Nephron progenitor cell (in vitro differentiated cells): ENCODE measurements at regions not wholly inside any gene's neighbourhood (a gene's known extent, or its start where the extent isn't known, plus 50 kb on each side); places are given as distances from the start of the nearest gene placed in this dataset.

Experiments
- DNase-seq: peaks from one replicate; pipeline ENCODE4 v3.0.0; 2021
- H3K27ac Mint-ChIP-seq: 2 replicates; pipeline ENCODE4 v1.8.0; 2021; ENCODE audit warnings: mild to moderate bottlenecking, moderate library complexity, mixed read lengths
- H3K27me3 Mint-ChIP-seq: 2 replicates; pipeline ENCODE4 v1.8.0; 2021; ENCODE audit warnings: mild to moderate bottlenecking, low read depth, mixed read lengths; ENCODE audit not compliant: poor library complexity
- H3K36me3 Mint-ChIP-seq: 2 replicates; pipeline ENCODE4 v1.8.0; 2021; ENCODE audit warnings: low read depth, mixed read lengths
- H3K4me1 Mint-ChIP-seq: 2 replicates; pipeline ENCODE4 v1.8.0; 2021; ENCODE audit warnings: mixed read lengths
- H3K4me3 Mint-ChIP-seq: 2 replicates; pipeline ENCODE4 v1.8.0; 2021; ENCODE audit warnings: mild to moderate bottlenecking, moderate library complexity, mixed read lengths
- H3K9me3 Mint-ChIP-seq: 2 replicates; pipeline ENCODE4 v1.8.0; 2021; ENCODE audit warnings: mild to moderate bottlenecking, moderate library complexity, mixed read lengths
- CTCF ChIP-seq: fragments of 200-600 bp; sonication (generic); IDR thresholded peaks from 2 replicates; pipeline ENCODE4 v1.5.0; 2021; ENCODE audit warnings: antibody characterized with exemption

GRCh38 chr16:35734728-35735402 is 2275.5 kb downstream of the TP53TG3F start:
- no peak for DNase-seq
- Mint-ChIP-seq H3K4me1 (no peaks in the 10 kb centered on the region), H3K9me3 (peaks cover 80% of the 10 kb centered on the region), H3K4me3 (no peak overlapping the region), H3K27ac (no peak overlapping the region), H3K36me3 (no peaks in the 10 kb centered on the region), H3K27me3 (no peaks in the 10 kb centered on the region)
- TF ChIP-seq CTCF: no peak

- H3K4me1 Mint-ChIP-seq: no peaks in the 10 kb centered on the region
- no peak overlapping the region for H3K27ac Mint-ChIP-seq
- H3K27me3 Mint-ChIP-seq: no peaks in the 10 kb centered on the region
- DNase-seq: no peak
- H3K36me3 Mint-ChIP-seq: no peaks in the 10 kb centered on the region
- no peak overlapping the region for H3K4me3 Mint-ChIP-seq
- no peak for TF ChIP-seq CTCF
- peaks cover 80% of the 10 kb centered on the region for H3K9me3 Mint-ChIP-seq
These were observed 2276.2 kb downstream of the TP53TG3F start for GRCh38 chr16:35735403-35736251.

GRCh38 chr16:35736546-35736945 is 2277.1 kb downstream of the TP53TG3F start:
- no peak for TF ChIP-seq CTCF
- H3K36me3 Mint-ChIP-seq: no peaks in the 10 kb centered on the region
- H3K4me3 Mint-ChIP-seq: no peak overlapping the region
- peaks cover 80% of the 10 kb centered on the region for H3K9me3 Mint-ChIP-seq
- H3K4me1 Mint-ChIP-seq: no peaks in the 10 kb centered on the region
- no peak for DNase-seq
- H3K27ac Mint-ChIP-seq: no peak overlapping the region
- H3K27me3 Mint-ChIP-seq: no peaks in the 10 kb centered on the region

GRCh38 chr16:35737076-35737475 is 2277.7 kb downstream of the TP53TG3F start:
- no peaks in the 10 kb centered on the region for H3K36me3 Mint-ChIP-seq
- no peak overlapping the region for H3K4me3 Mint-ChIP-seq
- TF ChIP-seq CTCF: no peak
- H3K27ac Mint-ChIP-seq: no peak overlapping the region
- H3K27me3 Mint-ChIP-seq: no peaks in the 10 kb centered on the region
- H3K4me1 Mint-ChIP-seq: no peaks in the 10 kb centered on the region
- DNase-seq: no peak
- H3K9me3 Mint-ChIP-seq: peaks cover 80% of the 10 kb centered on the region

GRCh38 chr16:35741546-35741945 is 2282.1 kb downstream of the TP53TG3F start:
- no peak for DNase-seq
- Mint-ChIP-seq H3K4me1 (no peaks in the 10 kb centered on the region), H3K27ac (no peak overlapping the region), H3K36me3 (no peaks in the 10 kb centered on the region), H3K9me3 (peaks cover 99% of the 10 kb centered on the region), H3K4me3 (no peak overlapping the region), H3K27me3 (peaks cover 5% of the 10 kb centered on the region)
- TF ChIP-seq CTCF: no peak
